ENCODE measurements at regions not wholly inside any gene's neighbourhood (a gene's known extent, or its start where the extent isn't known, plus 50 kb on each side); places are given as distances from the start of the nearest gene placed in this dataset.

GRCh38 chr14:54188064-54188666 is 208.6 kb upstream of the CDKN3 start:
- DNase-seq, result no peak
- peaks cover 2% of the 10 kb centered on the region for H3K27me3 Mint-ChIP-seq
- H3K9me3 Mint-ChIP-seq, result no peaks in the 10 kb centered on the region
- no peak overlapping the region for H3K4me3 Mint-ChIP-seq
- H3K4me1 Mint-ChIP-seq (ENCODE audit: low read depth), result peaks cover 4% of the 10 kb centered on the region
- H3K27ac Mint-ChIP-seq, result no peak overlapping the region
- no peaks in the 10 kb centered on the region for H3K36me3 Mint-ChIP-seq (ENCODE audit: low read depth)

DNA sequence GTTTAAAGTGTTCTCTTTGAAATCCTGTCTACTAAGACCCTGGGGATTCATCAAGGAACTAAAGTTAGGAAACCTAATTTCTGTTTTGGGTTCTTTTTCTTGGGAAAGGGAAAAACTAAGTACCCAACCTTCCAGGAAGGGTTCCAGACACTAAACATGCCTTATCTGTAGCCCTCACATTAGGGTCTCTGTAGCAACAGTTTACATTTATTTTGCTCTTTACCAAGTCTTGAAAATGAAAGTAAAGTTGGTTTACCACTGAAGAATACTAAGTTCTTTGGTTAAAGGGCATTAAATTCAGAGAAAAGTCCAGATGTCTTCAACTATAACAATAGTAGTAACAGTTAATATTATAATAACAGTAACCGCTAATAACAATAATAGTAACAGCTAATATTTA is 207.5 kb upstream of the CDKN3 start:
- Mint-ChIP-seq H3K4me1 (ENCODE audit: low read depth) (peaks cover 4% of the 10 kb centered on the region), H3K9me3 (no peaks in the 10 kb centered on the region), H3K27me3 (peaks cover 2% of the 10 kb centered on the region), H3K36me3 (ENCODE audit: low read depth) (no peaks in the 10 kb centered on the region), H3K4me3 (no peak overlapping the region), H3K27ac (no peak overlapping the region)
- no peak for DNase-seq

DNA sequence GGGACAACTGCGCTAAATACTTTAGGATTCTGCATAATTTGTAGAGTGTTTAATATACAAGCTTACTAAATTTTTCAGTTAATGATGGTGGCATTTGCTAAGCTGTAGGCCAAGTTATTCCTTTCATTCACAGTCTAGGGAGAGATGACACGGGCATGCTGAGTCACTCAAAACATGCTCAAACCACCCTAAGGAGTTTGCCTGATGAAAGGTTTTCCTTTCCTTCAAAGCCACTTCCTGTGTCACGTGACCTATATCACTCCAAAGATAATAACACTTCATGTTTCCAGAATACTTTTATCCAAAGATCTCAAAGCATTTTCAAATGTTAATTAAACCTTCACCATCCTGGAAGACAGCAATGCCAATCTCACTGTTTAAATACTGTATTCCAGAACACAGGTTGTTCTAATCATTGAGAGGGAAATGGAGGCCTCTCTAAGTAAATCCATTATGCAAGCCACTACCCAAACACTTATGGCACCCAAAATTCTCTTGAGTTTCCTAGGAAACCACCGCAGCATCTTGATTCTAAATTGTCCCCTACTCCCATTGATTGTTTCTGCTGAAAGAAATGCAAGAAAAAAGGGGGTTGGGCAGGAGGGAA is 207.0 kb upstream of the CDKN3 start:
- Mint-ChIP-seq H3K27me3 (peaks cover 2% of the 10 kb centered on the region), H3K36me3 (ENCODE audit: low read depth) (no peaks in the 10 kb centered on the region), H3K27ac (no peak overlapping the region), H3K4me1 (ENCODE audit: low read depth) (peaks cover 4% of the 10 kb centered on the region), H3K9me3 (no peaks in the 10 kb centered on the region), H3K4me3 (no peak overlapping the region)
- DNase-seq, result no peak

GRCh38 chr14:54191846-54192245 is 205.0 kb upstream of the CDKN3 start:
- Mint-ChIP-seq H3K27me3 (peaks cover 2% of the 10 kb centered on the region), H3K27ac (no peak overlapping the region), H3K9me3 (no peaks in the 10 kb centered on the region), H3K4me1 (ENCODE audit: low read depth) (peaks cover 4% of the 10 kb centered on the region), H3K4me3 (no peak overlapping the region), H3K36me3 (ENCODE audit: low read depth) (no peaks in the 10 kb centered on the region)
- DNase-seq, result no peak

DNA sequence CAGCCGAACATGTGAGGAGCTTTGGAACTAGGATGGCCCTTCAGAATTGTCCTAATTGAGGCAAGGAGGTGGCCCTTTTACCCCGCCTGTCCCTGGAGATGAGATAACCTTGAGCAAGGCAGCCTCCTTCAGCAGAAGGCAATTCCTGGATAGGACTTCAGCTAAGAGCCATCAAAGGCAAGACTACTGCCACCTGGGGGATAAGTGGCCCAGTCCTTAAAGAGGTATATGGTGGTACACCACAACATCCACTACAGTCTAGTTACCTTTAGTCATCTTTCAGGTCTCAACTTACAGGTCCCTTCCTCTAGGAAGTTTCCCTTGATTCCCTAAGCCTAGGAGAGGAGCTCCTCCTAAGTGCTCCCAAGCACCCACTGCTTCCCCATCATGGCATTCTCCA is 204.2 kb upstream of the CDKN3 start:
- DNase-seq, result no peak

DNA sequence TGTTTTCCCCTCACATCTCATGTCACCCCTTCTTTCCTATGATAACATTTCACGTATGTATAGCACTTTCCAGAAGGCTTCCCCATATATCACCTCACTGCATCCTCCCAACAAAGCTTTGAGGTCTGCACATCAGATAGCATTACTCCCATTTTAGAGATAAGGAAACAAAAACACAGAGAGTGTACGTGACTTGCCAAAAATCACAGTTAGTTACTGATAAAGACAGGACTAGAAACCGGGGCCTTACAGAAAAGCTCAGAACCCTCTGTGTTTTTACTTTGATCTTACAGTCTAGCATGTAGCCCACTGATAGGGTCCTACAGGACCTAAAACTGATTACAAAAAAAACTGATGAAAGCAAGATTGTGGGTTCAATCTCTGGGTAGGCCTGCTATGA is 202.9 kb upstream of the CDKN3 start:
- H3K4me3 Mint-ChIP-seq, result no peak overlapping the region
- H3K9me3 Mint-ChIP-seq, result peaks cover 9% of the 10 kb centered on the region
- no peak overlapping the region for H3K27ac Mint-ChIP-seq
- no peak for DNase-seq
- H3K36me3 Mint-ChIP-seq (ENCODE audit: low read depth), result no peaks in the 10 kb centered on the region
- H3K27me3 Mint-ChIP-seq, result peaks cover 2% of the 10 kb centered on the region
- H3K4me1 Mint-ChIP-seq (ENCODE audit: low read depth), result peaks cover 4% of the 10 kb centered on the region

More for the DNA sequence above, 204.2 kb upstream of the CDKN3 start:
- H3K4me3 Mint-ChIP-seq, result no peak overlapping the region
- H3K36me3 Mint-ChIP-seq (ENCODE audit: low read depth), result no peaks in the 10 kb centered on the region
- peaks cover 2% of the 10 kb centered on the region for H3K9me3 Mint-ChIP-seq
- H3K4me1 Mint-ChIP-seq (ENCODE audit: low read depth), result peaks cover 4% of the 10 kb centered on the region
- peaks cover 2% of the 10 kb centered on the region for H3K27me3 Mint-ChIP-seq
- H3K27ac Mint-ChIP-seq, result no peak overlapping the region

DNA sequence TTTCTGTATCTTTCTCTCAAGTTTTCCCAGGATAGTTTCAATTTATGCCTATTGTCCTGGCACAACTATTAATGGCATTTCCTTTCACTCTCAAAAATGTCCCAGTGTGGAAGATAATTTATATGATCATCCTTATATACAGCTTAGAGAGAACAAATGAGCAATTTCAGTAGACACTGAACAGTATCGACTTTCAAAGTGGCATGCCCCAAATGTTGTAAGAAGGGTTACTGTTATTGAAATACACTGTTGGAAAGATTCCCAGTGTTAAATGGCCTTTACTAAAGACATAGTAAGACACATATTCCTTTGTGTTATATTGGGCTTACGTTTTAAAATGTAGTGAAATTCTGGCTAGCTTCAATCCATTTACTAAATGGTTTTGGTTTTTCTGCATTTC is 202.3 kb upstream of the CDKN3 start:
- Mint-ChIP-seq H3K9me3 (peaks cover 10% of the 10 kb centered on the region), H3K4me1 (ENCODE audit: low read depth) (peaks cover 4% of the 10 kb centered on the region), H3K4me3 (no peak overlapping the region), H3K27me3 (peaks cover 2% of the 10 kb centered on the region), H3K27ac (no peak overlapping the region), H3K36me3 (ENCODE audit: low read depth) (no peaks in the 10 kb centered on the region)
- DNase-seq, result no peak

- H3K4me1 Mint-ChIP-seq (ENCODE audit: low read depth), result no peaks in the 10 kb centered on the region
- H3K4me3 Mint-ChIP-seq, result no peak overlapping the region
- no peak for DNase-seq
- no peak overlapping the region for H3K27ac Mint-ChIP-seq
- no peaks in the 10 kb centered on the region for H3K36me3 Mint-ChIP-seq (ENCODE audit: low read depth)
- H3K9me3 Mint-ChIP-seq, result peaks cover 10% of the 10 kb centered on the region
- H3K27me3 Mint-ChIP-seq, result no peaks in the 10 kb centered on the region
Observed at GRCh38 chr14:54197369-54197768, 199.4 kb upstream of the CDKN3 start.

DNA sequence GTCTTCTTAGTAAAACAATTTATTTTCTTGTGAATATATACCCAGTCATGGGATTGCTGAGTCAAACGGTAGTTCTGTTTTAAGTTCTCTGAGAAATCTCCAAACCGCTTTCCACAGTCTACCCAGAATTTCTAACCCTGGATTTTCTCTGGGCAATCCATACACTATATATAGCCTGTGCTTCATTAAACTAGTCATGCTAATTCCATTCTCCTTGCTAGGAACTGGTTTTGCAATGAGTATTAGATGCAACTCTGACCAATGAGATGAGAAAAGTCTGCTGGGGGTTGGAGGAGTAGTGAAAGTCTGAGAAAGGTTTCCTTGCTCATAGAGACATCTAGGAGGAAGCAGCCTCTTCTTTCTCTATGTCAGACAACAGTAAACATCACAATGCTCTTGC is 196.1 kb upstream of the CDKN3 start:
- H3K4me1 Mint-ChIP-seq (ENCODE audit: low read depth), result no peaks in the 10 kb centered on the region
- H3K27ac Mint-ChIP-seq, result no peak overlapping the region
- peaks cover 5% of the 10 kb centered on the region for H3K27me3 Mint-ChIP-seq
- H3K36me3 Mint-ChIP-seq (ENCODE audit: low read depth), result no peaks in the 10 kb centered on the region
- no peak overlapping the region for H3K4me3 Mint-ChIP-seq
- DNase-seq, result no peak
- H3K9me3 Mint-ChIP-seq, result peaks cover 10% of the 10 kb centered on the region

DNA sequence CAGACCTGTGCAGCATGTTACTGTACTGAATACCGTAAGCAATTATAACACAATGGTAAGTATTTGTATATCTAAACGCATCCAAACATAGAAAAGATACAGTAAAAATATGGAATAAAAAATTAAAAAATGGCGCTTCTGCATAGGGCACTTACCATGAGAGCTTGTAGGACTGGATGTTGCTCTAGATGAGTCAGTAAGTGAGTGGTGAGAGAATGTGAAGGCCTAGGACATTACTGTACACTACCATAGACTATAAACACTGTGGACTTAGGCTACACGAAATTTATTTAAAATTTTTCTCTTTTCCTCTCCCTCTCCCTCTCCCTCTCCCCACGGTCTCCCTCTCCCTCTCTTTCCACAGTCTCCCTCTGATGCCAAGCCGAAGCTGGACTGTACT is 194.5 kb upstream of the CDKN3 start:
- no peaks in the 10 kb centered on the region for H3K36me3 Mint-ChIP-seq (ENCODE audit: low read depth)
- H3K4me1 Mint-ChIP-seq (ENCODE audit: low read depth), result no peaks in the 10 kb centered on the region
- DNase-seq, result no peak
- H3K27ac Mint-ChIP-seq, result no peak overlapping the region
- H3K9me3 Mint-ChIP-seq, result peaks cover 9% of the 10 kb centered on the region
- H3K4me3 Mint-ChIP-seq, result no peak overlapping the region
- H3K27me3 Mint-ChIP-seq, result peaks cover 6% of the 10 kb centered on the region

DNA sequence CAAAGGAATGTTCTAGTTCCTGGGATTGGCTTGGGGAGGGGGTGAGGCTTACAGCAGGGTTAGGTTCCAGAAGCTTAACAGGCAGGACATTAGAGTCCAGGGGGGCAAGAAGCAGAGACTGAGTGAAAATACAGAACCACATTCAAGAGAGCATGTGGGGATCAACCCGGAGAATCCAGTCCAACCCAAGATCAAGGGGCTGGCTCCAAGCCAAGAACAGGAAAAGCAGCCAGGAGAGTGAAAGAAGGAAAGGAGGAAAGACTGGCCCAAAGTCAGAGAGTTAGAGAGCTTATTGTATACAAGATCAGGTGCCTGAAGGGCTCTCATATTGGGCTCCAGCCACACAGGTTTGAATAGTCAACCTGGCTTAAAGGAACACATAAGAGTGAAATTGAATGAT is 190.3 kb upstream of the CDKN3 start:
- H3K27ac Mint-ChIP-seq, result no peak overlapping the region
- no peak overlapping the region for H3K4me3 Mint-ChIP-seq
- no peaks in the 10 kb centered on the region for H3K36me3 Mint-ChIP-seq (ENCODE audit: low read depth)
- DNase-seq, result no peak
- H3K9me3 Mint-ChIP-seq, result no peaks in the 10 kb centered on the region
- peaks cover 14% of the 10 kb centered on the region for H3K27me3 Mint-ChIP-seq
- no peaks in the 10 kb centered on the region for H3K4me1 Mint-ChIP-seq (ENCODE audit: low read depth)

GRCh38 chr14:54207075-54207474 is 189.7 kb upstream of the CDKN3 start:
- H3K4me3 Mint-ChIP-seq, result no peak overlapping the region
- H3K4me1 Mint-ChIP-seq (ENCODE audit: low read depth), result no peaks in the 10 kb centered on the region
- H3K27ac Mint-ChIP-seq, result no peak overlapping the region
- no peaks in the 10 kb centered on the region for H3K36me3 Mint-ChIP-seq (ENCODE audit: low read depth)
- no peak for DNase-seq
- H3K27me3 Mint-ChIP-seq, result peaks cover 19% of the 10 kb centered on the region
- H3K9me3 Mint-ChIP-seq, result no peaks in the 10 kb centered on the region

DNA sequence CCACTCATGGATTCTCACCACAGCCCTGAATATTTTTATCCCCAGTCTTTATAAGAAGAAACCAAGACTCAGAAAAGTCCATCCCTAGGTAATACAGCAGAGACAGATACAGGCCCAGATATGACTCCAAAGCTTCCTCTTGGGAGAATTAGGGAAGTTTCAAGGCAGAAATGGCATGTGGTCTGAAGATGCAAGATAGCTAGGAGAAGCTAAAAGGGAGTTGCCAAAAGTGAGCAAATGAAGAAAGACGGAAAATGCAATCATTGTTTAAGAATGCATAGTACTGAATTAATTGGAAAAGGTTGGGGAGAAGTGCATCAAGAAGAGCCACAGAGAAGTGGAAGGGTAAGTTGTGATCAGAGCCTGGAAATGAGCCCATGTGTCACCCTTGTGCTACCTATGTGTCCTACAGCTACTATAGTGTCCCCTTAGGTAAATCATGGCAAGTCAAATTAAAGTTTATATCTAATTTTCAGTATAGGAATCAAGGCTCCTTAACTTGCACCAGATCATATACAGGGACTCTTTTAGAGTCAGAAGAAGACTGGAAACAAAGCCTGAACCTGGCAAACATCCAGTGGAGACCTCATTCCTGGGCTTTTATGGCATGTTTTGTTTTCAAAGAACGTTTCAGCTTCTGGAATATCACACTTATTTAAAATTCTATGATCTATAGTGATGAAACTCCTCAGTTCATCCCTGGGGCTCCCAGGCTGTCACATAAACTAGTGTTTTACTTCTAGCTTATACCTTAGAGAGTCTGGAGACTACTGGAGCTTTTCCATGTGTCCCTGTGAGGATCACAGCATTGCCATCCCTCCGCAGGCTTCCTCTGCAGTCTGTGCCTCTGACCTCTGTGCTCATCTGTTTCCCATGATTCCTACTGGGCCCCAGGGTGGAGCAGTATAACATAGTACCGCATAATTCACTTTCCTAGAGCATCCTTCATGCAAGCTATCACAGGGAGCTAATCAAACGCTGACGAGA is 189.0 kb upstream of the CDKN3 start:
- H3K9me3 Mint-ChIP-seq, result no peaks in the 10 kb centered on the region

DNA sequence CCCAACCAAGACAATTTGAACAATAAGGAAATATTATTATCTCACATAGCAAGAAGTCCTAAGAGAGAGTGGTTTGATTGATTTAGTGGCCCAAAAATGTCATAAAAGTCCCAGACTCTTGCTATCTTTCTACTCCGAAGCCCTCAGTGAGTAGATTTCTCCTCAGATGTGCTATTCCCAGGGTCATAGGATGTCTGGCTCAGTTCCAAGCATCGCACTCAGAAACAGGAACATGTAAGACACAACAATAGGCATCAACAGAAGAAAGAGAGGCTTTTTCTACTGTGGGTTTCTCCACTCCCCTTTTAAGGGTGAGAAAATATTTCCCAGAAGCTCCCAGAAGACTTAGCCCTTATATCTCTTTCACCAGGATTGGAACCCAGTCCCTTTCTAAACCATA is 188.1 kb upstream of the CDKN3 start:
- peaks cover 19% of the 10 kb centered on the region for H3K27me3 Mint-ChIP-seq
- H3K36me3 Mint-ChIP-seq (ENCODE audit: low read depth), result no peaks in the 10 kb centered on the region
- no peak for DNase-seq
- no peak overlapping the region for H3K27ac Mint-ChIP-seq
- H3K4me3 Mint-ChIP-seq, result no peak overlapping the region
- no peaks in the 10 kb centered on the region for H3K4me1 Mint-ChIP-seq (ENCODE audit: low read depth)
- no peaks in the 10 kb centered on the region for H3K9me3 Mint-ChIP-seq

More for the DNA sequence above, 189.0 kb upstream of the CDKN3 start:
- H3K4me3 Mint-ChIP-seq, result no peak overlapping the region
- H3K27ac Mint-ChIP-seq, result no peak overlapping the region
- no peaks in the 10 kb centered on the region for H3K4me1 Mint-ChIP-seq (ENCODE audit: low read depth)
- peaks cover 19% of the 10 kb centered on the region for H3K27me3 Mint-ChIP-seq
- no peaks in the 10 kb centered on the region for H3K36me3 Mint-ChIP-seq (ENCODE audit: low read depth)
- DNase-seq, result no peak
